ENCODE measurements at regions not wholly inside any gene's neighbourhood (a gene's known extent, or its start where the extent isn't known, plus 50 kb on each side); places are given as distances from the start of the nearest gene placed in this dataset.

DNA sequence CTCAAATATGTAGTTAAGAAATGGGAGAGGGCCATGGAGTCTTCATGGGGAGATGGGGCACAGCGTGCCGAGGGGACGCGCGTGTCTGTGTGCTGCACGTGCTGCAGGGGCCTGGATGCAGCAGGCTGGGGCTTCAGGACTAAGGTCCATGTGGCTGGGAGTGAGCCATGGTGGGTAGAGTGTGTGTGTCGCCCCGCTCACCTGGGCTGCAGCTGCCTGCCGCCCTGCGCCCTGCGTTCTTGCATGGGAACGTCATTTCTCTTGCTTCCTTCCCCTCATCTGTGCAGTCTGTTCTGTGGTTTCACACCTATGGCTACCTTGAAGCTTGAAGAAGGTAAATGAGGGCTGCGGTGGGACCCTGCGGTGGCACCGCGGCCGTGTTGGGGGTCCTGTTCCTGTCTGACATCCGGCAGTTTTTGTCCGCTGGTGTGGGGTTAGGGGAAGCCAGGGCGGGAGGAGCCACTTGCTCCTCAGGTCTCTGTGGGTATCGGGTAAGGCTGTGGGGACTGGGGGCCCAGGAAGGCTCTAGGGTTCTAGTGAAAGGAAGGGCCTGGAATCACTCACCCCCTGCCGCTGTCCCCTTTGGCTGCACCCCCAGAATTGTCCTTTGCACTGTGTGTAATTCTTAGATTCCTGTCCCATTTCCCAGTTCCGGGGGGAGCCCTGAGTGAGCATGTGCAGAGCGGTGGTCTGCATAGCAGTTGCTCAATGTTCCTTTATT lies 54.1 kb upstream of the HS6ST1 start:
- no peak overlapping the region for H3K4me3 ChIP-seq (ENCODE audit: low read length)
- H3K4me1 ChIP-seq (ENCODE audit: control insufficient read depth, low read length), result no peaks in the 10 kb centered on the region
- H3K79me2 ChIP-seq (ENCODE audit: control insufficient read depth, low read length), result no peaks in the 10 kb centered on the region
- TF ChIP-seq, protein P1, sequence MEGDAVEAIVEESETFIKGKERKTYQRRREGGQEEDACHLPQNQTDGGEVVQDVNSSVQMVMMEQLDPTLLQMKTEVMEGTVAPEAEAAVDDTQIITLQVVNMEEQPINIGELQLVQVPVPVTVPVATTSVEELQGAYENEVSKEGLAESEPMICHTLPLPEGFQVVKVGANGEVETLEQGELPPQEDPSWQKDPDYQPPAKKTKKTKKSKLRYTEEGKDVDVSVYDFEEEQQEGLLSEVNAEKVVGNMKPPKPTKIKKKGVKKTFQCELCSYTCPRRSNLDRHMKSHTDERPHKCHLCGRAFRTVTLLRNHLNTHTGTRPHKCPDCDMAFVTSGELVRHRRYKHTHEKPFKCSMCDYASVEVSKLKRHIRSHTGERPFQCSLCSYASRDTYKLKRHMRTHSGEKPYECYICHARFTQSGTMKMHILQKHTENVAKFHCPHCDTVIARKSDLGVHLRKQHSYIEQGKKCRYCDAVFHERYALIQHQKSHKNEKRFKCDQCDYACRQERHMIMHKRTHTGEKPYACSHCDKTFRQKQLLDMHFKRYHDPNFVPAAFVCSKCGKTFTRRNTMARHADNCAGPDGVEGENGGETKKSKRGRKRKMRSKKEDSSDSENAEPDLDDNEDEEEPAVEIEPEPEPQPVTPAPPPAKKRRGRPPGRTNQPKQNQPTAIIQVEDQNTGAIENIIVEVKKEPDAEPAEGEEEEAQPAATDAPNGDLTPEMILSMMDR (IDR thresholded peaks at IDR 0.05; ENCODE audit: low read depth, low read length, poor library complexity, severe bottlenecking), result no peak
- TF ChIP-seq EZH2phosphoT487 (IDR thresholded peaks at IDR 0.05; ENCODE audit: borderline replicate concordance, low read length), result no peak
- no peaks in the 10 kb centered on the region for H3K27me3 ChIP-seq (ENCODE audit: control insufficient read depth, low read length)
- H3K9me3 ChIP-seq (ENCODE audit: control insufficient read depth, insufficient read depth, low read length), result no peaks in the 10 kb centered on the region
- H3K9me2 ChIP-seq (replicated peaks; ENCODE audit: control insufficient read depth, low read length), result no peaks in the 10 kb centered on the region
- H3K27ac ChIP-seq (ENCODE audit: low read depth, low read length), result no peak overlapping the region
- no peaks in the 10 kb centered on the region for H4K20me1 ChIP-seq (ENCODE audit: control insufficient read depth, insufficient read depth, low read depth, low read length)
- no peak overlapping the region for H3K4me2 ChIP-seq (ENCODE audit: low read length)
- H3F3A ChIP-seq (ENCODE audit: control insufficient read depth, insufficient read depth), result no peaks in the 10 kb centered on the region
- no peaks in the 10 kb centered on the region for H3K36me3 ChIP-seq (ENCODE audit: control insufficient read depth, low read length)

DNA sequence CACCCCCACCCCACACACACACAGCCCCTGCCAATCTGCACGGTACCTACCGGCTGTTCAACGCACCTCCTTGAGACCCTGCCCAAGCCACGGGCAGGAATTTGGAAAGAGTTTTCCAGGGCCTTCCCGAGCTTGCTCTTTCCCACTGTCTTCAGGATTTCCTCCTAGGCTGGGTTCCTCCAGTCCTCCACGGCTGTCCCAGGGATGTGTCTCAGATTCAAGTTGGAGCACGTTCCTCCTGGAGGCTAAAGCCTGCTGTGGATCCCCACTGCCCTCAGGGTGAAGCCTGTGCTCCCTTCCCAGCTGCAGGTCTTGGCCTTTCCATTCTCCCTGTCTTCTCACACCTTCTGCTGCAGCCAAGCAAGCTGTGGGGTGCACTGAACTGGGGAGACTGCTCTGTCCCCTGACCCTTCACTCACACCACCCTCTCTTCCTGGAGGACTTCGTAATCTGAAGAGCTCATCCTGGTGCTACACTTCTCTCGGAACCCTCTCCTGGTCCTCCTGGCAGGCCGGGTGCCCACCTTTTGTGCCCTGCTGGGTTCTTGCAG lies 54.9 kb upstream of the HS6ST1 start:
- H3K79me2 ChIP-seq (ENCODE audit: control insufficient read depth, low read length), result no peaks in the 10 kb centered on the region
- H3K4me3 ChIP-seq (ENCODE audit: low read length), result no peak overlapping the region
- H3K4me2 ChIP-seq (ENCODE audit: low read length), result no peak overlapping the region
- TF ChIP-seq, protein P1 (IDR thresholded peaks at IDR 0.05; ENCODE audit: low read depth, low read length, poor library complexity, severe bottlenecking), result no peak
- TF ChIP-seq EZH2phosphoT487 (IDR thresholded peaks at IDR 0.05; ENCODE audit: borderline replicate concordance, low read length), result no peak
- H3K4me1 ChIP-seq (ENCODE audit: control insufficient read depth, low read length), result no peaks in the 10 kb centered on the region
- no peaks in the 10 kb centered on the region for H3F3A ChIP-seq (ENCODE audit: control insufficient read depth, insufficient read depth)
- no peaks in the 10 kb centered on the region for H3K9me3 ChIP-seq (ENCODE audit: control insufficient read depth, insufficient read depth, low read length)
- no peaks in the 10 kb centered on the region; the same call in 1 of the 2 replicates for H4K20me1 ChIP-seq (ENCODE audit: control insufficient read depth, insufficient read depth, low read depth, low read length)
- H3K9me2 ChIP-seq (replicated peaks; ENCODE audit: control insufficient read depth, low read length), result no peaks in the 10 kb centered on the region
- no peaks in the 10 kb centered on the region for H3K27me3 ChIP-seq (ENCODE audit: control insufficient read depth, low read length)
- no peaks in the 10 kb centered on the region for H3K36me3 ChIP-seq (ENCODE audit: control insufficient read depth, low read length)
- no peak overlapping the region for H3K27ac ChIP-seq (ENCODE audit: low read depth, low read length)

DNA sequence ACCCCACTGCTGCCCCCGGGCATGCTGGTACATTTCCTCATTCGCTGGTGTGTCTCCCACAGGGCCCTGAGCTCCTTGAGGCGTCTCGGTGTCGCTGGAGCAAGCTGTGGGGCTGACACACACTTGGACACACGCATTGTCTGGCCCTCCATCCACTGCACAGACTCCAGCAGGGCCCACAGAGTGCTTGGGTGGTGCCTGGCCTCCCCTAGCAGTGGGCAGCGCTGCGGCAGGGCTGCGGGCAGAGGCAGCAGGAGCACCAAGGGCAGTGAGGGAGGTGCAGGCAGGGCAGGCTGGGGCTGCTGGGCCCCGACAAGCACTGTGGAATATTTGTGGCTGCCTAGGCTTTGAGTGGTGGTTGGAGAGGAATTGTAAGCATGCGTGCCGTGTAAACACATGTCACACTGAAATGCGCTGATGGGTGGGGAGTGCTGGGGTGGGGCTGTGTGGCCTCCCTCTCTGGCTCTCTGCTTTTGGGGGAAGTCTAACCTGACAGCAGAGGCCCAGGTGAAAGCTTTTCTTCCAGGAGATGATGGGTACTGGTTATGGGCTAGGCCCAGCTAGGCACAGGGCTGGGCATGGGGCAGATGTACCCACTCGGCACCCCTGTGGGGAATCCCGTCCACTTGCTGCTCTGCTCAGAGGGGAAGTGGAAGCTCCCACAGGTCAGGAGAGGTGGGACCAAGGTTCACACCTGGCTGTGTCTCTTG lies 55.5 kb upstream of the HS6ST1 start:
- Histone ChIP-seq H3K4me3 (ENCODE audit: low read length) (no peak overlapping the region), H4K20me1 (ENCODE audit: control insufficient read depth, insufficient read depth, low read depth, low read length) (no peaks in the 10 kb centered on the region; the same call in 1 of the 2 replicates), H3F3A (ENCODE audit: control insufficient read depth, insufficient read depth) (no peaks in the 10 kb centered on the region), H3K9me2 (replicated peaks; ENCODE audit: control insufficient read depth, low read length) (no peaks in the 10 kb centered on the region), H3K27ac (ENCODE audit: low read depth, low read length) (no peak overlapping the region), H3K9me3 (ENCODE audit: control insufficient read depth, insufficient read depth, low read length) (no peaks in the 10 kb centered on the region), H3K27me3 (ENCODE audit: control insufficient read depth, low read length) (no peaks in the 10 kb centered on the region), H3K4me1 (ENCODE audit: control insufficient read depth, low read length) (no peaks in the 10 kb centered on the region), H3K4me2 (ENCODE audit: low read length) (no peak overlapping the region), H3K36me3 (ENCODE audit: control insufficient read depth, low read length) (no peaks in the 10 kb centered on the region), H3K79me2 (ENCODE audit: control insufficient read depth, low read length) (no peaks in the 10 kb centered on the region)
- TF ChIP-seq, protein P1 (IDR thresholded peaks at IDR 0.05; ENCODE audit: low read depth, low read length, poor library complexity, severe bottlenecking), result no peak
- no peak for TF ChIP-seq EZH2phosphoT487 (IDR thresholded peaks at IDR 0.05; ENCODE audit: borderline replicate concordance, low read length)

Data from DOHH2 (cell line).